ENCODE measurements at regions not wholly inside any gene's neighbourhood (a gene's known extent, or its start where the extent isn't known, plus 50 kb on each side); places are given as distances from the start of the nearest gene placed in this dataset.

- H3F3A ChIP-seq (replicated peaks; ENCODE audit: insufficient read depth), result no peaks in the 10 kb centered on the region
- DNase-seq, result no peak
- H3K9me2 ChIP-seq, result no peaks in the 10 kb centered on the region
- POLR2A ChIA-PET, result no interaction called here
- no peak overlapping the region for H3K4me2 ChIP-seq
- no peaks in the 10 kb centered on the region for H3K9me3 ChIP-seq
- no peaks in the 10 kb centered on the region for H3K27me3 ChIP-seq (ENCODE audit: insufficient read depth)
- H4K20me1 ChIP-seq (ENCODE audit: insufficient read depth), result no peaks in the 10 kb centered on the region
- H3K36me3 ChIP-seq (replicated peaks in 1 of 2; ENCODE audit: control insufficient read depth in 1 of 2, insufficient read depth in 2 of 2, low read length in 1 of 2), result no peaks in the 10 kb centered on the region
- H3K4me1 ChIP-seq (ENCODE audit: control insufficient read depth in 1 of 2, insufficient read depth in 2 of 2, low read depth in 1 of 2, low read length in 1 of 2), result no peaks in the 10 kb centered on the region
- H3K79me2 ChIP-seq (ENCODE audit: insufficient read depth), result no peaks in the 10 kb centered on the region
- CTCF ChIA-PET, result interaction anchor here (1.5 kb wide), 1 partner anchor 10 kb away, joined by 3 read pairs; no protein-coding TSS in a partner anchor
- no peak for TF ChIP-seq RXRA (IDR thresholded peaks at IDR 0.05; ENCODE audit: borderline replicate concordance, low read depth)
- TF ChIP-seq TEAD4 (IDR thresholded peaks at IDR 0.05; ENCODE audit: borderline replicate concordance, insufficient read depth), result no peak
- no peak for TF ChIP-seq GATA2 (CRISPR knock-in tag; IDR thresholded peaks at IDR 0.05)
- no peak for TF ChIP-seq YY1 (IDR thresholded peaks at IDR 0.05; ENCODE audit: low read depth)
- no peak for TF ChIP-seq EZH2phosphoT487 (IDR thresholded peaks at IDR 0.05; ENCODE audit: borderline replicate concordance, low read depth)
- TF ChIP-seq POLR2AphosphoS5 (IDR thresholded peaks at IDR 0.05; ENCODE audit: low read depth, low read length), result no peak
- TF ChIP-seq FOSL2 (IDR thresholded peaks at IDR 0.05; ENCODE audit: borderline replicate concordance, low read depth), result no peak
- no peak for TF ChIP-seq NRF1 (IDR thresholded peaks at IDR 0.05; ENCODE audit: low read depth, low read length)
- no peak for TF ChIP-seq RAD21 (IDR thresholded peaks at IDR 0.05; ENCODE audit: low read length)
- no peak for TF ChIP-seq NFIC (IDR thresholded peaks at IDR 0.05; ENCODE audit: borderline replicate concordance)
- TF ChIP-seq RCOR1 (IDR thresholded peaks at IDR 0.05; ENCODE audit: low read length), result no peak
- TF ChIP-seq FOXJ3 (CRISPR knock-in tag; IDR thresholded peaks at IDR 0.05), result no peak
- no peak for TF ChIP-seq CTCF (IDR thresholded peaks at IDR 0.05)
- no peak for TF ChIP-seq MAX (IDR thresholded peaks at IDR 0.05; ENCODE audit: low read depth)
- TF ChIP-seq EP300 (IDR thresholded peaks at IDR 0.05; ENCODE audit: borderline replicate concordance in 1 of 2, low read depth in 1 of 2, low read length in 1 of 2), result no peak
- TF ChIP-seq ZBTB33 (IDR thresholded peaks at IDR 0.05; ENCODE audit: borderline replicate concordance, low read depth), result no peak
- TF ChIP-seq ELF1 (IDR thresholded peaks at IDR 0.05), result no peak
- TF ChIP-seq MEF2A (IDR thresholded peaks at IDR 0.05; ENCODE audit: borderline replicate concordance, low read depth), result no peak
- no peak overlapping the region for H2AFZ ChIP-seq (ENCODE audit: low read depth)
- WGBS (ENCODE audit: low lambda C conversion rate), result 52% methylated on average over 9 of the region's 11 CpGs
- no peak overlapping the region for H3K4me3 ChIP-seq (ENCODE audit: low read depth in 2 of 2, low read length in 1 of 2)
- H3K9ac ChIP-seq, result no peak overlapping the region
- H3K27ac ChIP-seq (ENCODE audit: low read depth in 2 of 2, low read length in 1 of 2), result no peak overlapping the region
These were observed 250.5 kb downstream of the RAB11FIP2 start for GRCh38 chr10:117796130-117796745.

All from SK-N-SH (cell line).